Mucosa of gallbladder (tissue), 1 donor: ENCODE measurements at regions not wholly inside any gene's neighbourhood (a gene's known extent, or its start where the extent isn't known, plus 50 kb on each side); places are given as distances from the start of the nearest gene placed in this dataset.

Source experiments
- DNase-seq: peaks from one replicate; pipeline ENCODE4 v3.0.0-alpha.2; 2020; ENCODE audit warnings: low spot score
- donor health status: DM: no; HTN: no; CAD: no.

DNA sequence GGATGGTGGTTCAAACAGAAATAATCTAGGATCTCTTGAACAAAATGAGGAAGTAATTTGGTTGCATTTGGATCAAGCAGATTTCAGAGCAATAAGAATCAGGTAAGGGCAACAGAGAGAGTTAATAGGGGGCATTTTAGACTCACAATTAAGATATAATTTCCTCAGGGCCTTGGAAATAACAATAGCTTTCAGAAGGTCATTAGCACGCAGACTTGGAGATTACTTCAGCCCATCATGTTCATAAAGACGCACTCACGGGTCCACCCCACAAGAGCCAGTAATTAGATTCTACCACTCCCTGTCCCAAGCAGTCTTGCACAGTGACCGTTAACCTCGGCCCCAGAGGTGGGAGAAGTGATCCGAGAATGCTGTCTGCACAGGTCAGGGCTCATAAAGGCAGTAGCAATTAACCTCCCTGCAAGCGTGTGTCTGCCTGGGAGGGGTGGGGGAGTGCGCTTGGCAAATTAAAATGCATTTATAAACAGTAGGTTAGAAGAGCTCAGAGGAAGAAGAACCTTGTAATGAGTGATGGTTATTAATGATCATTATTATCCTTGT, 125.7 kb upstream of the CCDC196 start:
- DNase-seq: no peak

- DNase-seq: no peak
Observed at GRCh38 chr14:66361013-66361412, 125.2 kb upstream of the CCDC196 start.

DNA sequence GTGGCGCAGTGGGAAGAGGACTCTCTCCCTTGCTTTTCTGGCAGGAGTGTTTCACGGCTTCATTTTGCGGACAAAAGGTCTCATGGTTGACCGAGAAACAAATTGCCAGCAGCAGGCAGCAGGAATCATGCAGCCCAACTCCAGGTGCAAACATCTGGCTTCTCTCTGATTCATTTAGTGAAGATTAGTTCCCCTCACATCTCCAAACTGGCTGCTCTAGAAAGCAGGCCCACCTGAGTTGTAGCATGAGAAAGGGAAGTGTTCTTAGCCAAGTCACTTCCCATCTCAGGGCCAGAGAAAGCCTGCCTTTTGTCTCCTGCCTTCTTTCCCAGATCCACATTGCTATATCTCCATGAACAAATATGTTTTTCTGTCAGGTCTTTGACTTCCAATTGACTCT, 120.8 kb upstream of the CCDC196 start:
- DNase-seq: no peak

- DNase-seq: no peak
Observed at GRCh38 chr14:66369157-66369697, 116.9 kb upstream of the CCDC196 start.

- DNase-seq: no peak
Observed at GRCh38 chr14:66371776-66372175, 114.4 kb upstream of the CCDC196 start.

- DNase-seq: no peak
Observed at GRCh38 chr14:66375046-66375964, 110.9 kb upstream of the CCDC196 start.

- DNase-seq: no peak
Observed at GRCh38 chr14:66377574-66377973, 108.6 kb upstream of the CCDC196 start.

DNA sequence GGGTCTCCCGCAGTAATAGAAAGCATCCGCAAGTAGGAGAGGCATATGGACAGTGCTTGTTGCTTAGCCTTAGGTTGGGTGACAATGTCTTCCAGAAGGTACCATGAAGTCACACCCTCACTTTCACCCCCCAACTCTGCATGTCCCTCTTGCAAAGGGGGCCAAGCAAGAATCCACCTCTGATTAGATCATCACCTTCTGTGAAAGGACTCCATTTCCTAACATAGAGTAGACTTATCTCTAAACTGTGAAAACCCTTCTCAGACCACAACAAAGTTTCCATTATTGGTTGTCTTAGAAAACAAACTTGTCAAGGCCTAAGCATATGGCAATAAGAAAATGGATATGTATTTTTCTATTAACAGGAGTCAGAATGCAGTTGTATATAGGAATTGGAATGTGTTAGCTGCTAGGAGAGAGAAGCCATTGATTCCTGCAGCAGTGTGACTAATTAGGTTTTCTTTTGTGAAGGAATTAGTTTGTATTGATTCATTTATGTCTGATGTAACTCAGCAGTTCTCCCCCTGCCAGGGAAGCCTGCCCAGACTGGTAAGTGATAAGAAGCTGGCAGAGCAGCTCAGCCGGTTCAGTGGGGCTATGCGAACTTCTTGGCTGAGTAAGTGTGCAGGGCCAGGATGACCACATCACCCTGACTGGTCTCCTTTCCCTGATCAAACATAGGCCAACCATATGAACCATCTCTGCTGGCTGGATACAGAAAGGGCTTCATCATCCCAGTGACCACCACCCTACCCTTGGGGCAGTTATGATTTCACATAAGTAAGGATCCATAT, 107.3 kb upstream of the CCDC196 start:
- DNase-seq: peak; percentile 89

DNA sequence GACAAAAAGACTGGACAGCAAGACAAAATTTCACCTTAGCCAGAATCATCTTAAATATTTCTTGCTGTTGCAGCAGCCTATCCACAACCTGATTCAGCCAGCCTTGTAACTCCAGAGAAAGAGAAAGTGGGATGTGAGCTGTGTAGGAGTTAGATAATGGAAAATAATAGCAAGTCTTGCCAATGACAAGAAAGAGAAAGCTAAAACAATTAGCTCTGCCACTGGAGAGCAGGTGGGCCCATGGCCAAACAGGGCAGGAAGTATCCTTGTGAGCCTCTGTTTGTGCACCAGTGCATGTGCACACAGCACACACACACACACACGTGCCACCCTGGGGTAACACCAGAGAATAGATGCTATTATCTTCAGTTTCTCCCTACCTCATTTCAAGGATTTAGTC, 106.0 kb upstream of the CCDC196 start:
- peak; percentile 35 for DNase-seq

DNA sequence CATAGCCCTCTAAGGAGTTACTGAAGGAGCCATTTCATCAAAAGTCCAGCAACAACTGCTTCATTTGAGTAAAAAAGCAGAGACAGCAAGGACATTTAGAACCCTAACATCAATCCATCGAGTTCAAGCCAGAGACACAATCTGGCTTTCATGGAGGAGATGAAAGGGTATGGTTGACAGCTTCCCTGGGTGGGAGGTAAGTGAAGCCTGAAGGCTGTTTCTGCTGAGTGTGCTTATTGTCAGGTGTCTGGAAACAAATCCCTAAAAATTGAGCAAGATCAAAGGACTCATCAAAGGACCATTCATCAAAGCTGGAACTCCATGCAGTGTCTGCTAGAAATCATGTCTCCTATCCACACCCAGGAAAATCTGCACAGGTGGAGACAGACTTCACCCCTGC, 104.4 kb upstream of the CCDC196 start:
- DNase-seq: no peak

DNA sequence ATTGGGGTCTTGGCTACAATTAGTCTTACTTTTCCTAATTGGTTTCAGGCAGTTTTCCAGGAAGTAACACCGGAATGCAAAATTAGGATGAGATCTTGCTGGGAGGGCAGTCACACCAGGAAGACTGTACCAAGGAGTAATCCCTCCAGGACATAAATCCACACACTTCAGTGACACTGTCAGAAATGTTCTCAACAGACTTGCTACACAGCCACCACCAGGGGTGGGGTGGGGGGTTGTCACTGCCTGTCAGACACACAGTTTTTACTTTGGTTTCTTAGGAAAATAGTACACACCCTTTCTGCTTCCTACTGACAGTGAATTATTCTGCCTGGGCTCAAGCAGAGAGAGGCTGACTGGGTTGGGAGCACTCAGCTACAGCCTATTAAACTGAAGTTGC, 102.9 kb upstream of the CCDC196 start:
- DNase-seq: no peak

GRCh38 chr14:66383771-66384170, 102.4 kb upstream of the CCDC196 start:
- no peak for DNase-seq

DNA sequence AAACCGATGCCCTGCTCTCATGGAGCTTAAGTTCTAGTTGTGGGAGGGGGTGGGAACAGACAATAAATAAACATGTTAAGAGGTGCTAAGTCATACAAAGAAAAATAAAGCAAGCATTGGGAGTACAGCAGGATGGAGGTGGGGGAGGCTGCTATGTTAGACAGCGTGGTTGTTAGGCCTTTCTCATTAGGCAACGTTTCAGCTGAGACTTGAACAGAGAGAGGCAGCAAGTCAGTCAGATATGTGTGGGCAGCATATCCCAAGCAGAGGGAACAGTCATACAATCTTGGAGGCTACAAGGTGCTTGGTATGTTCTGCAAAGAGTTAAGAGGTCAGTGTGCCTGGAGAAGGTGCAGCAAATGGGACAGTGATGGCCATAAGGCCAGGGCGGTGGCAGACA, 97.7 kb upstream of the CCDC196 start:
- DNase-seq: no peak

- DNase-seq: no peak
Observed at GRCh38 chr14:66389481-66389880, 96.7 kb upstream of the CCDC196 start.

GRCh38 chr14:66395300-66395699, 90.9 kb upstream of the CCDC196 start:
- DNase-seq: no peak

DNA sequence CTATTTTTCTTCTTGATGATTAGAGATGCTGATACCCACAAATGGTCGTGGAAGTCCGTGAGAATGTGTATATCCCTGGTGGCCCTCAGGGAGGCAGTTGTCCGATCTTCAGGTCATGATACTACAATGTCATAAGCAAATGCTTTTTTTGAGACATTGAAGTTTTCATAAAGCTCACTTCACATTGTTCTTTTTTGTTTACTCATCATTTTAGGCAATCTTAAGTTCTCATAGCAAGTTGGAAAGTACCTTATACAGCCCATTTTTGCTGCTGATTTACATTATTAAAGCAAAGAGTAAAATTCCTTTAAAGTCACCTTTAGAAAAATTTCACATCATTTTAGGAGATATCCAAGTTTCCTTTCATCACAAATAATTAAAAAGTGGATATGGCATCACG, 90.0 kb upstream of the CCDC196 start:
- DNase-seq: no peak

GRCh38 chr14:66398437-66398836, 87.7 kb upstream of the CCDC196 start:
- DNase-seq: no peak

DNA sequence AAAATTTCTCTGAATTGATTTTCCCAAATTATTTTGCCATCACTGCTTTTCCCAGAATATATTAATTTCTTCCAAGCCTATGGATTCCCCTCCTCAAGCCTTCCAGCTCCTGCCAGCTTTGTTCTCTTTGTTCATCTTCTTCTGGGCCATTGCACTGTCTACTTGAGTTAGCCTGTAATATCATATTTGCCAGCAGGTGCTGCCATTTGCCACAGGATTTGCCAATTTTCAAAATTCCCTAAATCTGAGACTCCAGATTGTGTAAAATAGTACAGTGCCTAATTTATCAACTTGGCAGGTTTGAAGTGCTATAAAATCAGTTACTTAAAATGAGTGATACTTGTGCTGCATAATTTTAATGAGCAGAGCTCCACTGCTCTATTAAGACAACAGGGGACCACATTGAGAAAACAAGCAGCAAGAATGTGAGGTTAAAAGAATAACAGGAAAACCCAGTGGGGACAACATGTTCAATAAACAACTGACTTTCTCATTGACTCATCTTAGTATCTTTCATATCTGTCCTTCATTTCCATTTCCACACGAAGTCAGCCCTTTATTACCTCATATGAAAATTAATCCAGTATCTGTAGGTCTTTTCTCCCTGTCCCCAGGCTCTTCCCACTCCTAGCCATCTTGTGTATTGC, 84.6 kb upstream of the CCDC196 start:
- DNase-seq: no peak

DNA sequence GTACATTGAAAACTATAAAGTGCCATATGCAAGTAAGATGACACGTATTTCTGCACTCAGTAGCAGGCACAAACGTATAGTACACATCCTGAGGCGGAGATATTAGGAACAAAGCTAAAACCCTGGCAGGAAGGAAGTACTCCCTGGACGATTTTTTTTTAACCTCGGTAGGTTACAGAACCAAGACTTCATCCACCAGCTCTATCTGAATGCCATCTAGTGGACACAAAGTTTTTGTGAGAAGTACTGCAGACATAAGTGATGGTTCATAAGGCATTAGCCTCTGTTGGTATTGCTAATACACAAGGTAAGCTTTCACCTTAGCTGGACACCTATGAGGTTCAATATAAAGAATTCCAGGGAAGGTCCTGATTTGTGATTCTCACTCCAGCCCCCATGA, 83.0 kb upstream of the CCDC196 start:
- DNase-seq: no peak

- DNase-seq: no peak
Observed at GRCh38 chr14:66404051-66404545, 82.1 kb upstream of the CCDC196 start.

GRCh38 chr14:66405158-66405557, 81.0 kb upstream of the CCDC196 start:
- no peak for DNase-seq

DNA sequence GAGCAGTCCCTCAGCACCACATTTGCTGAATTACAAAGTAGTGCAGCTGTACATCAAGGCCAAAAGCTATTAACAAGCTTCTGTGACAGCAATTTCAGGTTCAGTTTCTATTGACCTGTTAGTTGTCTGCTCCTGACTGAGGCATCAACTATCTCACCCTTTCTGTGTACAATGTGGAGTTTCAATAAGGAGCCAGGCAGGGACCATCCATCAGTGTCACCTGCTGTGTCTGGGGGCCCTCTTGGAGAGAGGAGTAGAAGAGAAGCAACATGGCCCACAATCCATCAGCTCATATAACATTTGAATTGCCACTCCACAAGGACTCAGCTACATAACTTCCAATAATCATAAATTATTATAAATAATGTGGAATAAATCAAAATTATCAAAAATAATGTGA, 72.3 kb upstream of the CCDC196 start:
- no peak for DNase-seq
